ENCODE measurements at regions not wholly inside any gene's neighbourhood (a gene's known extent, or its start where the extent isn't known, plus 50 kb on each side); places are given as distances from the start of the nearest gene placed in this dataset.

GRCh38 chr6:97399208-97399607, 116.2 kb upstream of the MMS22L start:
- H3K4me3 ChIP-seq (ENCODE audit: low read depth, low read length), result no peak overlapping the region
- no peak for DNase-seq (ENCODE audit: low read depth)
- TF ChIP-seq CTCF (IDR thresholded peaks at IDR 0.05; ENCODE audit: control insufficient read depth, extremely low read depth, insufficient read depth), result no peak

- no peak for TF ChIP-seq CTCF (IDR thresholded peaks at IDR 0.05; ENCODE audit: control insufficient read depth, extremely low read depth, insufficient read depth)
- H3K4me3 ChIP-seq (ENCODE audit: low read depth, low read length), result no peak overlapping the region
- DNase-seq (ENCODE audit: low read depth), result peak; percentile 62
Measured at GRCh38 chr6:97401533-97401932, 118.5 kb upstream of the MMS22L start.

- TF ChIP-seq CTCF (IDR thresholded peaks at IDR 0.05; ENCODE audit: control insufficient read depth, extremely low read depth, insufficient read depth), result no peak
- peak; percentile 85 for DNase-seq (ENCODE audit: low read depth)
- no peak overlapping the region for H3K4me3 ChIP-seq (ENCODE audit: low read depth, low read length)
Measured at GRCh38 chr6:97405818-97406409, 122.9 kb upstream of the MMS22L start.

- no peak for TF ChIP-seq CTCF (IDR thresholded peaks at IDR 0.05; ENCODE audit: control insufficient read depth, extremely low read depth, insufficient read depth)
- no peak for DNase-seq (ENCODE audit: low read depth)
Measured at GRCh38 chr6:97406633-97407032, 123.6 kb upstream of the MMS22L start.

GRCh38 chr6:97411610-97412009, 128.6 kb upstream of the MMS22L start:
- no peak for DNase-seq (ENCODE audit: low read depth)
- no peak overlapping the region for H3K4me3 ChIP-seq (ENCODE audit: low read depth, low read length)
- no peak for TF ChIP-seq CTCF (IDR thresholded peaks at IDR 0.05; ENCODE audit: control insufficient read depth, extremely low read depth, insufficient read depth)

More at GRCh38 chr6:97406633-97407032, 123.6 kb upstream of the MMS22L start:
- no peak overlapping the region for H3K4me3 ChIP-seq (ENCODE audit: low read depth, low read length)

- TF ChIP-seq CTCF (IDR thresholded peaks at IDR 0.05; ENCODE audit: control insufficient read depth, extremely low read depth, insufficient read depth), result no peak
- H3K4me3 ChIP-seq (ENCODE audit: low read depth, low read length), result no peak overlapping the region
- DNase-seq (ENCODE audit: low read depth), result no peak
Measured at GRCh38 chr6:97412511-97412910, 129.5 kb upstream of the MMS22L start.

GRCh38 chr6:97422171-97422570, 139.2 kb upstream of the MMS22L start:
- no peak for DNase-seq (ENCODE audit: low read depth)
- H3K4me3 ChIP-seq (ENCODE audit: low read depth, low read length), result no peak overlapping the region
- TF ChIP-seq CTCF (IDR thresholded peaks at IDR 0.05; ENCODE audit: control insufficient read depth, extremely low read depth, insufficient read depth), result no peak
